ENCODE measurements at regions not wholly inside any gene's neighbourhood (a gene's known extent, or its start where the extent isn't known, plus 50 kb on each side); places are given as distances from the start of the nearest gene placed in this dataset.

DNA sequence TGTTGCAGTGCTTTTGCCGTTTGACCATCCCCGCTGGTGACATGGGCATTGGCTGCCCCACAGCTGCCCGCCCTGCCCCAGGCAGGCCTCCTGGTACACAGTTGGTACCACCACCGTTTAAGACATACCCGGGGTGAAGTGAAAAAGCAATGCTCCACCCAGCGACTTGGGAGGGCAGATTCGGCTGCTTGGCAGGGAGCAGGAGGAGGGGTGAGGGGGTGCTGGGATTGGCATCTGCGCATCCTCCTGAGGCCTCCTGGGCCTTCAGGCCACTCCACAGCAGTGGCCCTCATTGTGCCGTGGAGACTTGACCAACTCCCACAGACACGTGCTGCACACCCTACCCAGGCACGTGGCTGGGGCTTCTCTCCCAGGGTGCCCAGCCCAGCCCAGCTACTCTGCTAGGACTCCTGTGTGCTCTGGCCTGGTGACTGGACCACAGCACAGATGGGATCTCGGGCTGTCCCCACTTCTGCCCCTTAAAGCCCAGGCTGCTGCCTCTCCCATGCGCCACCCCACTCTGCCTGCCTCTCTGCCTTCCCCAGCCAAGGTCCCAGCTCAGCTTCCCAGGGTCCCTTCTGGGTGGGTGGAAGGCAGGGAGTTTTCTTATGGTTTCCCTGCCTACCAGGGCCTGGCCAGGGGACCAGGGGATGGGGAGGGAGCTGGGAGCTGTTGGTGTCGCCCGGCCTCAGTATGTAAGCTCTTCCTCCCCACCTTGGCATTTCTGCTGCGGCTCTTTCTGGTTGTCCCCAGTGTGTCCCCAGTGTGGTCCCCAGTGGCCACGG is 157.0 kb upstream of the HS6ST1 start:
- no peak overlapping the region for H3K4me2 ChIP-seq (ENCODE audit: low read length)
- no peak overlapping the region for H3K4me3 ChIP-seq (ENCODE audit: low read length)
- TF ChIP-seq EZH2phosphoT487 (IDR thresholded peaks at IDR 0.05; ENCODE audit: low read depth) (no peak), CTCF (IDR thresholded peaks at IDR 0.05; ENCODE audit: low read depth, low read length) (no peak)
- no peaks in the 10 kb centered on the region for H3K9me3 ChIP-seq (ENCODE audit: insufficient read depth, low read length)
- no peaks in the 10 kb centered on the region for H3K36me3 ChIP-seq (replicated peaks; ENCODE audit: low read depth, low read length)
- no peaks in the 10 kb centered on the region for H3K4me1 ChIP-seq (ENCODE audit: low read length)
- peaks cover 11% of the 10 kb centered on the region; the same call in 1 of the 2 replicates for H3K27me3 ChIP-seq (ENCODE audit: low read depth, low read length)
- no peaks in the 10 kb centered on the region for H4K20me1 ChIP-seq (ENCODE audit: insufficient read depth, low read length)
- no peak overlapping the region for H3K9ac ChIP-seq (ENCODE audit: low read length)
- H3K79me2 ChIP-seq (ENCODE audit: low read length) = no peaks in the 10 kb centered on the region
- no peak overlapping the region for H3K27ac ChIP-seq (ENCODE audit: low read length)
- H2AFZ ChIP-seq (ENCODE audit: low read depth, low read length) = no peak overlapping the region

- H3K4me2 ChIP-seq (ENCODE audit: low read length) = no peak overlapping the region
- H3K36me3 ChIP-seq (replicated peaks; ENCODE audit: low read depth, low read length) = no peaks in the 10 kb centered on the region
- no peaks in the 10 kb centered on the region for H4K20me1 ChIP-seq (ENCODE audit: insufficient read depth, low read length)
- TF ChIP-seq EZH2phosphoT487 (IDR thresholded peaks at IDR 0.05; ENCODE audit: low read depth) (no peak), CTCF (IDR thresholded peaks at IDR 0.05; ENCODE audit: low read depth, low read length) (no peak)
- no peak overlapping the region for H3K27ac ChIP-seq (ENCODE audit: low read length)
- no peaks in the 10 kb centered on the region for H3K79me2 ChIP-seq (ENCODE audit: low read length)
- H3K9ac ChIP-seq (ENCODE audit: low read length) = no peak overlapping the region
- no peak overlapping the region for H3K4me3 ChIP-seq (ENCODE audit: low read length)
- no peaks in the 10 kb centered on the region for H3K4me1 ChIP-seq (ENCODE audit: low read length)
- H2AFZ ChIP-seq (ENCODE audit: low read depth, low read length) = no peak overlapping the region
- no peaks in the 10 kb centered on the region for H3K9me3 ChIP-seq (ENCODE audit: insufficient read depth, low read length)
- peaks cover 14% of the 10 kb centered on the region; the same call in 1 of the 2 replicates for H3K27me3 ChIP-seq (ENCODE audit: low read depth, low read length)
These were observed 158.6 kb upstream of the HS6ST1 start for GRCh38 chr2:128477026-128477820.

GRCh38 chr2:128477891-128478290 is 159.2 kb upstream of the HS6ST1 start:
- Histone ChIP-seq H4K20me1 (ENCODE audit: insufficient read depth, low read length) (no peaks in the 10 kb centered on the region), H2AFZ (ENCODE audit: low read depth, low read length) (no peak overlapping the region), H3K9ac (ENCODE audit: low read length) (no peak overlapping the region), H3K9me3 (ENCODE audit: insufficient read depth, low read length) (no peaks in the 10 kb centered on the region), H3K4me1 (ENCODE audit: low read length) (no peaks in the 10 kb centered on the region), H3K36me3 (replicated peaks; ENCODE audit: low read depth, low read length) (no peaks in the 10 kb centered on the region), H3K79me2 (ENCODE audit: low read length) (no peaks in the 10 kb centered on the region), H3K27ac (ENCODE audit: low read length) (no peak overlapping the region), H3K4me2 (ENCODE audit: low read length) (no peak overlapping the region), H3K4me3 (ENCODE audit: low read length) (no peak overlapping the region), H3K27me3 (ENCODE audit: low read depth, low read length) (peaks cover 14% of the 10 kb centered on the region; the same call in 1 of the 2 replicates)
- TF ChIP-seq EZH2phosphoT487 (IDR thresholded peaks at IDR 0.05; ENCODE audit: low read depth) (no peak), CTCF (IDR thresholded peaks at IDR 0.05; ENCODE audit: low read depth, low read length) (no peak)
